Glomerular endothelial cell (primary cell): ENCODE measurements at regions not wholly inside any gene's neighbourhood (a gene's known extent, or its start where the extent isn't known, plus 50 kb on each side); places are given as distances from the start of the nearest gene placed in this dataset.
"Not testable (repeated sequence)": the region's sequence is repeated elsewhere in the genome, so short reads cannot be mapped to it uniquely, and the experiment has no call there.

Source experiments
- DNase-seq: peaks from one replicate; pipeline ENCODE4 v3.0.0-alpha.2; 2011; ENCODE audit warnings: low read depth, low spot score; ENCODE audit errors: extremely low read depth

DNA sequence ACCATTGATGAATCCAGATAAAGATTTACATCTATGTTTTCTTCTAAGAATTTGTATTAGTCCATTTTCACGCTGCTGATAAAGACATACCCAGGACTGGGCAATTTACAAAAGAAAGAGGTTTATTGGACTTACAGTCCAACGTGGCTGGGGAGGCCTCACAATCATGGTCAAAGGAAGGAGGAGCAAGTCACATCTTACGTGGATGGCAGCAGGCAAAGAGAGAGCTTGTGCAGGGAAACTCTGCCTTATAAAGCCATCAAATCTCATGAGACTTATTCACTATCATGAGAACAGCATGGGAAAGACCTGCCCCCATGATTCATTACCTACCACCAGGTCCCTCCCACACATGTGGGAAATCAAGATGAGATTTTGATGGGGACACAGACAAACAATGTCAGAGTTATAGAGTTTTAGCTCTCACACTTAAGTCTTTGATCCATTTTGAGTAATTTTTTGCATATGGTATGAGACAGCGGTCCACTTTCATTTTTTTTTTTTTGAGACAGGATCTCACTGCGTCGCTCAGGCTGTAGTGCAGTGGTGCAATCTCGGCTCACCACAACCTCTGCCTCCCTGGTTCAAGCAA lies 53.5 kb upstream of the JADE2 start:
- not testable (repeated sequence) for DNase-seq

- no peak for DNase-seq
These were observed 56.5 kb upstream of the JADE2 start for GRCh38 chr5:134468921-134469400.

GRCh38 chr5:134467231-134467630 lies 55.5 kb upstream of the CDKN2AIPNL start:
- no peak for DNase-seq

- peak; percentile 23 for DNase-seq
These were observed 54.8 kb upstream of the CDKN2AIPNL start for GRCh38 chr5:134466241-134467069.

DNA sequence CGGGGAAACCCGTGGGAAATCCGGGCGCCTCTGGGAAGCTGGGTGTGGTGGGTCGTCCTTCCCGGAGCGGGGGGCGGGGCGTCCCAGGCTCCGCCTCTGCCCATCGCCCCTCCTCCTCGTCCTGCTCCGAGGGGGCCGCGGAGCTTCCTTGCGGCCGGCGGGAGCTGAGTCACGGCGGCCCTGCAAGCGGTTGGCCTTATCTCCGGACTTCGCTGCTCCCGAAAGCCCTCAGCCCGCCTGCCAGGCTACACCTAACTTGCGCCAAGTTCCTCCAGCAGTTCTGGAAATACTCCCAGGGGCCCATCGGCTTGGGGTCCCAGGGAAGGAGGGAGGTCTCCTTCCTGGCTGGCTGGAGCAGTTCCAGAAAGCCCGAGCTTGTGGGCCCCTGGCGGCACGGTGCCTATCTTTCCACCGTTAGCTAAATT lies 54.1 kb upstream of the CDKN2AIPNL start:
- DNase-seq, result peak; percentile 16

DNA sequence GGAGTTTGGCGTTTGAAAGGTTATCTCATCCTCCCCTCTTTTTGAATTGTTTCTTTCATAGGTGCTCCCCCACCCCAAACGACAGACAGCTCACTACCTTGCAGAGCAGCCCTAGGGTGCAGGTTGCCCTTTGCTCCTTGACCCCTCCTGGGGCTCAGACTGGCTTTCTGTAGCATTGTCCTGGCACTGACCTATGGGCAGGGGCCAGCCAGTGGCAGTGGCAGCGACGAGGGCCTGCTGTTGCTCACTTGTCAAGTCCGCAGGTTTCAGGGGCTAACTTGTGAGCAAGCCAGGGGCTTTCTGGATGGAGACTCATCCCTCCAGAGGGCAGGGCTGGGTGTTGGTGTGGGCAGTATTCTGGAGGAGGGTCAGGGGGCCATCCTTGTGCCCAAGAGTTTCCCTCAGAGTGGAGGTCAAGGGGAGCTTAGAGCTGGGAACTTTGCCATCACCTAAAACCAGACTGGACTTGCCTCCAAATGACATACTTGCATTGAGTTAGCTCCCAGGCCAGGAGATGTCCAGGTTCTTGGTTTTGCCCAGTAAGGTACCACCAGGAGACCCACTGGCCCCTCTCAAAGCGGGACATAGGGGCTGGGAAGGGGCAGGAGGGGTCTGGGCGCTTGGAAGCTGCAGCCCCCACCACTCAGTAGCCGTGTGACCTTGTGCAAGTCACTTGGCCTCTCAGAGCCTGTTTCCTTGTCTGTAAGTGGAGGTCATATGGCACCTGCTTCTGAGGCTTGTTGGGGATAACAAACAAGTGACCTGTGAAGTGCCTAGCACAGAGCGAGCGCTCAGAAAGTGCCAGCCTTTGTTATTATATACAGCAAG lies 53.5 kb upstream of the CDKN2AIPNL start:
- no peak for DNase-seq

- no peak for DNase-seq
These were observed 52.5 kb upstream of the CDKN2AIPNL start for GRCh38 chr5:134463991-134464760.

- DNase-seq, result no peak
These were observed 51.6 kb upstream of the CDKN2AIPNL start for GRCh38 chr5:134463176-134463720.

DNA sequence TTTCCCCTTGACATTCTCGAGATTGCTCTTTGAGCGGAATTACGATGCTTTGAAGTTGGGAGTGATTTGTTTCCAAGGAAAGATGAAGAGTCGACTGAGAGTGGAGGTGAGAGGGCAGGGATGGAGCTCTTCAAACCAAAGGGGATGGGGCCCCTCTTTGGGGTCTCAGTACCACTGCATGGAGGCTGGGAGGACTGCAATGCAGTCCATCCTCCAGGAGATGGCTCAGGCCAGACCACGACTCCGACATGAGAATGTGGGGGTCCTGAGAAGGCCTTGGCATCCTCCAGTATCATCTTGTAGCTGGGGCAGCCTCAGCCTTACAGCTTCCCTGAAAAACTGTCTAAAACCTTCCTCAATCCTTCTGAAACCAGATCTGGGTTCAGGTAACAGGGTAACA lies 51.1 kb upstream of the CDKN2AIPNL start:
- no peak for DNase-seq

DNA sequence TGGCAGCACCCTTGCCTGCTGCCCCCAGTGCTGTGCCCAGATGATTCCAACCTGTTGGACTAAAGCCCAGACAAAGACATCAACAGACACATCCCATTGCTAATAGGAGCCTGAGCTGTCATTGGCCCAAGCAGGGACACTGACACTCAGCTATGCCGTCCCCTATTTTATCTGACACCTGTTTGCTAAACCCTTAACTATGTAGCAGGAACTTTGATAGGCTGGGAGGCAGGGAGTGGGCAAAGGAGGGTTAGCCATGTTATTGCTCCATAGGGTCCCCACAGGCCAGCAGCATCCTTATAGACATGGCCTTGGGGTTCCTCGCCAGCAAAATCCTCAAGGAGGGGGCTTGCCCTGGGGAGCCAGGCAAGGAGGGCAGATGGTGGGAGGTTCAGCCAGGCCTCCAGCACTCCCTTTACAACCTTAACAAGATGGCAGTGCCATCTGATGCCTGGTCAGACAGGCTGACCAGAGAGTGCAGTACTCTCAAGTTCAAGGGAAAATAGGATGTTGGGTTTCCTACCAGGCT lies 50.4 kb upstream of the CDKN2AIPNL start:
- no peak for DNase-seq
